ENCODE measurements at regions not wholly inside any gene's neighbourhood (a gene's known extent, or its start where the extent isn't known, plus 50 kb on each side); places are given as distances from the start of the nearest gene placed in this dataset.

DNA sequence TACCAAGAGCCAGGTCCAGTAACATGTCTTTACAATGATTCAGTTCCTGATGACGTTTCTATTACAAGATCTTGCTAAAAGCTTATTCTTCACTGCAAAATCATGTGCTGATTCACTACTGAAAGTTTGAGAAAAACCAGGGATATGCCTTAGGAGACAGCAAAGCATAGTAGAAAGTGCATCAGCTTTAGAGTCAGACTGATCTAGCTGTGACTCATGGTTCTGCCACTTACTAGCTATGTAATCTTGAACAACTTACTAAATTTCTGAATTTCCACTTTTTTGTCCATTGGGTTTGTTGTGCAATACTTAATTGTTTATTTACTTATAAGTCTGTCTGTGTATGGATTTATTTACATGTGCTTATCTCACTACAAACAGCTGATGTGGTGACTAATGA, 198.5 kb upstream of the RSPO3 start:
- TF ChIP-seq POLR2A (IDR thresholded peaks at IDR 0.05; ENCODE audit: low read depth, low read length) (no peak), BHLHE40 (IDR thresholded peaks at IDR 0.05; ENCODE audit: low read depth, low read length) (peak; percentile 39; the same call in 1 of the 2 replicates), FOS (IDR thresholded peaks at IDR 0.05; ENCODE audit: low read depth, low read length) (peak; percentile 92), RCOR1 (IDR thresholded peaks at IDR 0.05; ENCODE audit: insufficient replicate concordance, low read length) (no peak), SMC3 (IDR thresholded peaks at IDR 0.05; ENCODE audit: low read depth, low read length) (no peak), RAD21 (IDR thresholded peaks at IDR 0.05; ENCODE audit: low read length) (0 out of 2 replicates have a peak, but pooled peaks have one; percentile 11), MAFK (IDR thresholded peaks at IDR 0.05; ENCODE audit: low read depth, low read length) (peak; percentile 41), RFX5 (IDR thresholded peaks at IDR 0.05; ENCODE audit: low read depth, low read length) (no peak), MXI1 (IDR thresholded peaks at IDR 0.05; ENCODE audit: borderline replicate concordance, low read depth, low read length) (no peak), CHD1 (IDR thresholded peaks at IDR 0.05; ENCODE audit: low read depth, low read length) (no peak), CEBPB (IDR thresholded peaks at IDR 0.05; ENCODE audit: low read depth, low read length) (peak; percentile 98)
- TF ChIP-seq, protein P1, sequence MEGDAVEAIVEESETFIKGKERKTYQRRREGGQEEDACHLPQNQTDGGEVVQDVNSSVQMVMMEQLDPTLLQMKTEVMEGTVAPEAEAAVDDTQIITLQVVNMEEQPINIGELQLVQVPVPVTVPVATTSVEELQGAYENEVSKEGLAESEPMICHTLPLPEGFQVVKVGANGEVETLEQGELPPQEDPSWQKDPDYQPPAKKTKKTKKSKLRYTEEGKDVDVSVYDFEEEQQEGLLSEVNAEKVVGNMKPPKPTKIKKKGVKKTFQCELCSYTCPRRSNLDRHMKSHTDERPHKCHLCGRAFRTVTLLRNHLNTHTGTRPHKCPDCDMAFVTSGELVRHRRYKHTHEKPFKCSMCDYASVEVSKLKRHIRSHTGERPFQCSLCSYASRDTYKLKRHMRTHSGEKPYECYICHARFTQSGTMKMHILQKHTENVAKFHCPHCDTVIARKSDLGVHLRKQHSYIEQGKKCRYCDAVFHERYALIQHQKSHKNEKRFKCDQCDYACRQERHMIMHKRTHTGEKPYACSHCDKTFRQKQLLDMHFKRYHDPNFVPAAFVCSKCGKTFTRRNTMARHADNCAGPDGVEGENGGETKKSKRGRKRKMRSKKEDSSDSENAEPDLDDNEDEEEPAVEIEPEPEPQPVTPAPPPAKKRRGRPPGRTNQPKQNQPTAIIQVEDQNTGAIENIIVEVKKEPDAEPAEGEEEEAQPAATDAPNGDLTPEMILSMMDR (conservative IDR thresholded peaks at IDR 0.05; ENCODE audit: low read depth, low read length): no peak
- TF ChIP-seq, protein P2, sequence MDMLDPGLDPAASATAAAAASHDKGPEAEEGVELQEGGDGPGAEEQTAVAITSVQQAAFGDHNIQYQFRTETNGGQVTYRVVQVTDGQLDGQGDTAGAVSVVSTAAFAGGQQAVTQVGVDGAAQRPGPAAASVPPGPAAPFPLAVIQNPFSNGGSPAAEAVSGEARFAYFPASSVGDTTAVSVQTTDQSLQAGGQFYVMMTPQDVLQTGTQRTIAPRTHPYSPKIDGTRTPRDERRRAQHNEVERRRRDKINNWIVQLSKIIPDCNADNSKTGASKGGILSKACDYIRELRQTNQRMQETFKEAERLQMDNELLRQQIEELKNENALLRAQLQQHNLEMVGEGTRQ (IDR thresholded peaks at IDR 0.05; ENCODE audit: low read depth, low read length): no peak
